ENCODE measurements at regions not wholly inside any gene's neighbourhood (a gene's known extent, or its start where the extent isn't known, plus 50 kb on each side); places are given as distances from the start of the nearest gene placed in this dataset.
"Not testable (repeated sequence)": the region's sequence is repeated elsewhere in the genome, so short reads cannot be mapped to it uniquely, and the experiment has no call there.

DNA sequence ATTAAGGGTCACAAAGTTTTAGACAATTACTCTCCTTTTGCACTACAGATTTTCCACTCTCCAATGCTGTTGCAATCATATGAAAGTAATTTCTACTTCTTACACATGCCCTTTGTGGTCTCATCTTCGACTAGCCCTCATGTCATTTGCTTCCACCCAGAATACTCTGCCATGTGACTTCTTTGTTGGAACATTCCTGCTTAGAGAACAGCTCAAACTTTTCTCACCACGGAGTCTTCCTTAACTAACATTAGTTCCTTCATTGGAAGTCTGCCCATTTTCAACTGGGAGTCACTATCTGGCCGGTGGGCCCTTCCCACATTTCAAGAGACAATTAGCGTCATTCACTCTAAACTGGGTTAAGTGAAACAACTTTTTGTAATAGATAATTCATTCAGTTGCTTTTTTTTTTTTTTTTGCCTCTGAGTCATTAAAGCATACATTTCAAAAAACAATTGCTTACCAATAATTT lies 142.6 kb upstream of the PALMD start:
- DNase-seq: no peak

DNA sequence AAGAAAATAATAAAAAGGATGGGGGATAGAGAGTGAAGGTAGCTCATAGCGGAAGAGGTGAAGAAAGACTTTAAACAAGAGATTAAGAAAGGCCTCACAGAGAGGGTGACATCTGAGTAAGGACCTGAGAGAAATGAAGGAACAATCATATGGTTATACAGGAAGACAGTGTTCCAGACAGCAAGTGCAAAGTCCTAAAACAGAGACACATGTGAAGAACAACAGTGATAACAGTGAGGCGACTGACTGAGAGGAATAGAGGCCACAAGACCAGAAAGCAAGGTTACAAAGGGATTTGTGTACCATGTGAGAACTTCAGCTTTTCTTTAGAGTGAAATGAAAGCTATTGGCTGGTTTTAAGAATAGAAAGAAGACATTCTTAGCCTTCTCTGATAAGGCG lies 141.6 kb upstream of the PALMD start:
- DNase-seq: no peak

DNA sequence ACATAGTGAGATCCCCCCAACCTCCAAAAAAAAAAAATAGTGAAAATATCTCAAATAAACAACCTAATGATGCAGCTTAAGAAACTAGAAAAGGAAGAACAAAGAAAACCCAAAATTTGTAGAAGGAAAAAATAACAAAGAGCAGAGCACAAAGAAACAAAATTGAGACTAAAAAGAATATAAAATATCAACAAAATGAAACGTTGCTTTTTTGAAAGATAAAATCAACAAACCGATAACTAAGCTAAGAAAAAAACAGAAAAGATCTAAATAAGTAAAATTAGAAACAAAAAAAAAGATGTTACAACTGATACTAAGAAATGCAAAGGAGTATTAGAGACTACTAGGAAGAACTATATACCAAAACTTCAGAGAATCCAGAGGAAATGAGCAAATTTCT lies 139.3 kb upstream of the PALMD start:
- DNase-seq: no peak

GRCh38 chr1:99507446-99507845 lies 138.5 kb upstream of the PALMD start:
- DNase-seq: not testable (repeated sequence)

GRCh38 chr1:99507906-99508732 lies 137.8 kb upstream of the PALMD start:
- no peak for DNase-seq

DNA sequence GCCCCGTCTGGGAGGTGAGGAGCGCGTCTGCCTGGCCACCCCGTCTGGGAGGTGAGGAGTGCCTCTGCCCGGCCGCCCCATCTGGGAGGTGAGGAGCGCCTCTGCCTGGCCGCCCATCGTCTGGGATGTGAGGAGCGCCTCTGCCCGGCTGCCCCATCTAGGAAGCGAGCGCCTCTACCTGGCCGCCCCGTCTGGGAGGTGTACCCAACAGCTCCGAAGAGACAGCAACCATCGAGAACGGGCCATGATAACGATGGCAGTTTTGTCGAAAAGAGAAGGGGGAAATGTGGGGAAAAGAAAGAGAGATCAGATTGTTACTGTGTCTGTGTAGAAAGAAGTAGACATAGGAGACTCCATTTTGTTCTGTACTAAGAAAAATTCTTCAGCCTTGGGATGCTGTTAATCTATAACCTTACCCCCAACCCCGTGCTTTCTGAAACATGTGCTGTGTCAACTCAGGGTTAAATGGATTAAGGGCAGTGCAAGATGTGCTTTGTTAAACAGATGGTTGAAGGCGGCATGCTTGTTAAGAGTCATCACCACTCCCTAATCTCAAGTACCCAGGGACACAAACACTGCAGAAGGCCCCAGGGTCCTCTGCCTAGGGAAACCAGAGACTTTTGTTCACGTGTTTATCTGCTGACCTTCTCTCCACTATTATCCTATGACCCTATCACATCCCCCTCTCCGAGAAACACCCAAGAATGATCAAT lies 137.0 kb upstream of the PALMD start:
- not testable (repeated sequence) for DNase-seq

DNA sequence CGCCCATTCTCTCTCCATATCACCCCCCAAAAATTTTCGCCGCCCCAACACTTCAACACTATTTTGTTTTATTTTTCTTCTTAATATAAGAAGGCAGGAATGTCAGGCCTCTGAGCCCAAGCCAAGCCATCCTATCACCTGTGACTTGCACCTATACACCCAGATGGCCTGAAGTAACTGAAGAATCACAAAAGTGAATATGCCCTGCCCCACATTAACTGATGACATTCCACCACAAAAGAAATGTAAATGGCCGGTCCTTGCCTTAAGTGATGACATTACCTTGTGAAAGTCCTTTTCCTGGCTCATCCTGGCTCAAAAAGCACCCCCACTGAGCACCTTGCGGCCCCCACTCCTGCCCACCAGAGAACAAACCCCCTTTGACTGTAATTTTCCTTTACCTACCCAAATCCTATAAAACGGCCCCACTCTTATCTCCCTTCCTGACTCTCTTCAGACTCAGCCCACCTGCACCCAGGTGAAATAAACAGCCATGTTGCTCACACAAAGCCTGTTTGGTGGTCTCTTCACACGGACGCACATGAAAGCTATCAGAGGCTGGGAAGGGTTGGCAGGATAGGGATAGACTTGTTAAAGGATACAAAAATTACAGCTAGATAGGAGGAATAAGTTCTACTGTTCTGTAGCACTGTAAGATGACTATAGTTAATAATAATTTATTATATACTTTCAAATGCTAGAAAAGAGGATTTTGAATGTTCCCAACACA lies 130.9 kb upstream of the PALMD start:
- DNase-seq: not testable (repeated sequence)

GRCh38 chr1:99516141-99516540 lies 129.8 kb upstream of the PALMD start:
- DNase-seq: no peak

DNA sequence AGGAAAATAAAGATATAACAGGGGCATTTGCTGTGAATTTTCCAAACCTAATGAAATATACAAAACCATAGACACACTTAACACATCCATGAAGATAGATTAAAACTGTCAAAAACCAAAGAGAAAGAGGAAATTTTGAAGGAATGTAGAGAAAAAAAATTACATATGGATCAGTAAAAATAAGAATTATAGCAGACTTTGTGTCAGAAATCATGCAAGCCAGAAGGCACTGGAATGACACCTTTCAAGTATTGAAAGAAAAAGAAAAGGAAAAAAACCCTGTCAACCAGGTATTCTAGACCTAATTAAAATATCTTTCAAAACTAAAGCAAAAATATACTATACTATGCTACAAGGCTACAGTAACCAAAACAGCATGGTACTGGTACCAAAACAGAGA lies 125.8 kb upstream of the PALMD start:
- DNase-seq: no peak

DNA sequence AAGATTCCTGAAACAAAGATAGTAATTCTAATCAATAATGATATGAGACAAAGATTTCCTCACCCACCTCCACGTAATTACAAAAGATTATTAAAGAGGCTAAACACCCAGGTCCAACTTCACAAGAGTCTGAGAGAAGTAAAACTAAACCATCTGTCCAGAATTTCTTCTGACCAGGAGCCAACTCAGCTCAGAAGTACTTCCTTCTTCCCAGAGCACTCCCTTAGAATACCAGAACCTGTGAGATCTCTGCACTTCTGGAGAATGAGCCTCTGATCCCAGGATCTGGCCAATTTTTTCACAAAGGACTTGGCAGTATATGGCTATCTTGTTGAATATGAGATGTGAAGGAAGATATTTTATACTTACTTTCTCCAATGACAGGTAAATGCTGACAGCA lies 120.6 kb upstream of the PALMD start:
- DNase-seq: no peak

DNA sequence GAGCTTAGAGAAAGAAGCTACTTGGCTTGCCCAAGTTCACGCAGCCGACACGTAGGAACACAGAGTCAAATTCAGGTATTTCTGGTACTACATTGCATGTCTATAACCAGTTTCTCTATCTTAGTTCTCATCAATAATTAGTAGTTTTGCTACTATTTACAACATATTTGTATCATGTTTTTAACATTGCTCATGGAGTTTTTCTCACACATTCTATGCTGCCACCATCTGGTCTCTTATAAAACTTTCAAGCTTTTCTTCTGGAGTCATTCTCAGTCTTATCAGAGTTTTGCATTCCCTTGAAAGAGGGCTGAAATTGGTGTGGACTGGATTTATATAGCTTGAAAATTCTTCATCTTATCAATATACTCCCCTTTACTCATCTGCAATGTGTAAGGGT lies 118.8 kb upstream of the PALMD start:
- no peak for DNase-seq

GRCh38 chr1:99527545-99527944 lies 118.4 kb upstream of the PALMD start:
- DNase-seq: no peak

- DNase-seq: no peak
Measured at GRCh38 chr1:99529002-99529401, 116.9 kb upstream of the PALMD start.

DNA sequence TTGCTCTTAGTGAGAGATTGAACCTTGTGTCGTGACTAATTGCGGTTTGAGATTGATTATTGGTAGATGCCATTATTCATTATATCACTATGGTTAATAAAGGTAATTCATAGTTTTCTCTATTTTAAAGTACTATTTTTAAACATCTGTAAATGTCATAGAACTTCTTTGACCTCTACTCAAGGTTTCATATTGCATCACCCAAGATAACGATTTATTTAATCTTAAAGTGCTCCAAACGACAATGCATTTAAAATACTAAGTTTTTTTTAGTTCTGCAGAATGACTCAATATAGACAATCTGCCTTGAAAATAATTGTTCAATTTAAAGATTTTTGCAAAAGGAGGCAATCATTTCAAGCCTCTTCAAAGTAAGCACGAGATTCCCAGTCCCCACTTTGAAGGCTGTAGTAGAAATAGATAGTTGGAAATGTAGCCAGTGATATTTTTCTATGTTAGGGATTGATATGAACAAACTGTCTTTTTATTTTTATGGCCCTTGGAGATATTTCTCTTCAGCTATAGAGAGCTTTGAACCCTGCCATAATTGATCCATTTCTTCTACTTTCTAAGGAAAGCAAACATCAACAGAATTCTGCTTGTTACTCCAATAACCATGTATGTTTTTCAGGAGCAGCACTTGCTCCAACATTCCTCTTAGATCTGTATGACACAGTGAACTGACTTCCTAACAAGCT lies 114.2 kb upstream of the PALMD start:
- DNase-seq: no peak

GRCh38 chr1:99532276-99532580 lies 113.7 kb upstream of the PALMD start:
- no peak for DNase-seq

- DNase-seq: no peak
Measured at GRCh38 chr1:99533909-99534637, 111.8 kb upstream of the PALMD start.

- DNase-seq: no peak
Measured at GRCh38 chr1:99534638-99534930, 111.3 kb upstream of the PALMD start.

- DNase-seq: no peak
Measured at GRCh38 chr1:99535470-99536164, 110.3 kb upstream of the PALMD start.

DNA sequence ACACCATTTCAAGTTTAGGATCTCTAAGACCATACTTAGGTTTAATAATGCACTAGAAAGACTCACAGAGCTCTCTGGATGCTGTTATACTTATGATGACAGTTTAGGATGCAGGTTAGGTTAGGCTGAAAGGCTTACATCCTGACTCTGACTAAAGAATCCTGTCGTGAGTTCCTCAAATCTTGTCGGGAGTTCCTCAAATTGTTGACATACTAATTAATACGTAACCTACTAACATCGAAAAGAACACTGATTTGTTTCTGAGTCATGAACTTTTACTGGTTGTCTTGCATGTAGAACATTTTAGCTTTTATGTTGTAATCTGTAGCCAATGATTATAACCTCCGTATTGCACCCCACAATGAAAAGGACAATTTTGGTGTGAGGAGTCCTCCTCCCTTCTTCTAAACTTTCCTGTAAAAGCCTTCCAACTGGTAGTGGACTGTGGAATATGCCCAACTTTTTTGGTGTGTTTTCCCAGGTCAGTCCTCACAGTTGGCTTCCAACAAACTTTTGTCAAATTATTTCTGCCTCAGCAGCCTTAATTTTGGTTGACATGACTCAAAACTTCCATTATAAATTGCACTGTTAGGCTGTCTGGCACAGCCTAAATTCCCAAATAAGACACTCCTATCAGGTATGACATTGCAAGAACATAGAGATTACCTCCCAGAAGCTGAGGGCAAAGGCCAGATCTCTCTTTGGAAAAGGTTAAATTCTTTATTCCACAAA lies 107.9 kb upstream of the PALMD start:
- no peak for DNase-seq

DNA sequence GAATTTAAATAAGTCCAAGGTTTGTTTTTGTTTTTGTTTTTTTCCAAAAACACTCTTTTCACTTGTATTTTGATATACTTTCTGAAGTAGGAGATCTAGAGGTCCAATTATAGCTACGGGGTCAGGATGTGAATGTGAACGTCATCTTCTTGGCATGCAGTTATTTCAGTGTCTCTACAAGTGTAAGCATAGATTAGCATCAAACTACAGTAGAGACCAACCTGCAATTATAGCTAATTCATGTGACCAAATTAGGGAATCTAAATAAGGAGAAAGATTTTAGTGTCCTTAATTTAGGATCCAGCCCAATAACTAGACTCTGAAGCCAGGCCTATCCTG lies 107.3 kb upstream of the PALMD start:
- DNase-seq: no peak

DNA sequence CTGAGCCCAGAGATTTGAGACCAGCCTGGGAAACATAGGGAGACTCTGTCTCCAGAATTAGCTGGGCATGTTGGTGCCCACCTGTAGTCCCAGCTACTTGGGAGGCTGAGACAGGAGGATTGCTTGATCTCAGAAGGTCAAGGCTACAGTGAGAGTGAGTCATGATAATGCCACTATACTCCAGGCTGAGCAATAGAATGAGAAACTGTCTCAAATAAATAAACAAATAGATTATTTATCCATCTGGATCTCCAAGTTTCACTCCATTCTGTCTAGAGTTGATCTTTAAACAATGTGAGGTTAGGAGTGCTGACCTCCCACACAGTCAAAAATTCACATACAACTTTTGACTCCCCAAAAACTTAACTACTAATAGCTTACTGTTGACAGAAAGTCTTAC lies 106.8 kb upstream of the PALMD start:
- no peak for DNase-seq
